ENCODE measurements at regions not wholly inside any gene's neighbourhood (a gene's known extent, or its start where the extent isn't known, plus 50 kb on each side); places are given as distances from the start of the nearest gene placed in this dataset.
"Not testable (repeated sequence)": the region's sequence is repeated elsewhere in the genome, so short reads cannot be mapped to it uniquely, and the experiment has no call there.

DNA sequence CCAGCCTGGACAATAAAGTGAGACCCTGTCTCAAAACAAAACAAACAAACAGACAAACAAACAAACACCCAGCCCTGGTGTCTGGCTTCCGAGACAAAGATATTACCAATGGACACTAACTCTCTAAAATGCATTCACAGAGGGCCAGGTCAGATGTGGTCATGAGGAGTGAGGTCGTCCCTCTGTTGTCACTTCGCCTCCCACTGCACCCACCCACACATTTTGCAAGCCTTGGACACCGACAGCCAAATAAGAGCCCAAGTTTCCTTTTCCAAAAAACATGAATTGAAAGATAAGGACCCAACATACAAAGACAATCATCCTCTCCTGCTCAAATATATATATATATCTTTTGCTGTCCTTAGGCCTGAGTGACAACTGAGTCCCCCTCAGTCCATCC lies 319.9 kb downstream of the TSN start:
- DNase-seq, result no peak

- no peak for DNase-seq
These were observed 321.7 kb downstream of the TSN start for GRCh38 chr2:122077114-122077513.

DNA sequence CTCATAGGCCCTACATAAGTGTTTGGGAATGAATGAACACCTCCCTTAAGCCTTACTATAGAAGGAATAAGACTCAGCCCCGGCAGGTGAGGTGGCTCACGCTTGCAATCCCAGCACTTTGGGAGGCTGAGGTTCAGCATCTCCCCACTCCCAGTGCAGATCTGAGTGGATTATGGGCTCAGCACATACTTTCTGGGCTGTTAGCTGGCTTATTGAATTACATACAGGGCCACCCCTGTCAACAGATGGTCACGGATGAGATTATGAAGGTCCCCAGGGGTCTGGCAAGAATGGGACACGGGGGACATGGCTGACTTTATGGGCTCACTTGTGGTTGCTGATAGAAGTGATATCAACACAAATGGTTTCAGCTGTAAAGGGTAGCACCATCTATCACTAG lies 322.3 kb downstream of the TSN start:
- DNase-seq, result no peak

DNA sequence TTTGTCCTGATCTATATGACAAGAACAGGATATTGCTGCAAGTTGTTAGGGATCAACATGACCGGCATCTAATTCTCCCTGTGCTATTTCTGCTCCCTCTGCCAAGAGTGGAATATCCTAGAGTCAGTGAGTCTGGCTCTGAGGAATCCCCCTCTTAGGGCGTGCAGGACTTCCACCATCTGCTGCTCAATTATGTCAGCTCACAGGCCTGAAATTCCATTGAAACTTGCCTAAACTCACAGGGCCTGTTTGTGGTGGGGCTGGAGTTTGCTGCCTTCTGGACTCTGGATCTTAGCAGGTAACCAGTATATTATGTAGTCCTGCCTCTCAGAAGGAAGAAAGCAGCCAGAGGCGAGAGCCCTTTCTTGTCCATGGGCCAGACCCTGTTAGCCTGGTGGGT lies 323.0 kb downstream of the TSN start:
- DNase-seq, result no peak

- DNase-seq, result no peak
These were observed 324.4 kb downstream of the TSN start for GRCh38 chr2:122079844-122080243.

DNA sequence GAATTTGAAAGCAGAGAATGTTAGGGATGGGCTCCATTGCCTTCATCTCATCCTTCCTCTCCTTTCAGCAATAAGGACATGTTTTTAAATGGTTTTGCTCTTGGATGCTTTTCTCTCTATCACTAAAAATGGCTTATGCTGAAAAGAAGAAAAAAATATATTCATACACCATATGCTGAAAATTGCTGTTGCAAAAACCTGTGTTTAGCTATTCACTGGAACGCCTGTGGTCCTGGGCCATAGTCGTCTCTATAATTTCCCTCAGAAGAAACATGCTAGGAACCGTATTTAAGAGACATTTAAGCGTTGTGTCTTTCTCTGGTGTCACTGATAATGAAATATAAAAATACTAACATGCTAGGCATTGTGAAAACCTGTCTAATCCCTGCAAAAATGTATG lies 324.9 kb downstream of the TSN start:
- DNase-seq, result no peak

- DNase-seq, result no peak
These were observed 325.4 kb downstream of the TSN start for GRCh38 chr2:122080871-122081270.

DNA sequence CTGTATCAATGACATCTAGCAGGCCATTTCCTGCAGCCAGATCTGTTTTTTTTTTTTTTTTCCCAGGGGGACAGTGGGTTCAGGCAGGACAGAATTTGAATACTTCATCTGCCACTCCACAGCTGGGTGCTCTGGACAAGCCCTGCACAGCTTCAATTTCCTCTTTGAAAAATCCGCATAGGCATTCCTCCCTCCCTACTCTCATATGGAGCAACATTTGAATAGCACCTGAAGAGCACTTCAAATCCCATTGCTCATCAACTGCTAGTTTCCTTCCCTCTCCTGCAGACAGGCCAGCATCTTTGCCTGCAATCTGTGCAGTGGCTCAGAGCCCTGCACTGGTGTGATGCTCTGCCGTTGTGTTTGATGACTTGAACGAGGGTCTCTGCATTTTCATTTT lies 326.3 kb downstream of the TSN start:
- DNase-seq, result no peak

DNA sequence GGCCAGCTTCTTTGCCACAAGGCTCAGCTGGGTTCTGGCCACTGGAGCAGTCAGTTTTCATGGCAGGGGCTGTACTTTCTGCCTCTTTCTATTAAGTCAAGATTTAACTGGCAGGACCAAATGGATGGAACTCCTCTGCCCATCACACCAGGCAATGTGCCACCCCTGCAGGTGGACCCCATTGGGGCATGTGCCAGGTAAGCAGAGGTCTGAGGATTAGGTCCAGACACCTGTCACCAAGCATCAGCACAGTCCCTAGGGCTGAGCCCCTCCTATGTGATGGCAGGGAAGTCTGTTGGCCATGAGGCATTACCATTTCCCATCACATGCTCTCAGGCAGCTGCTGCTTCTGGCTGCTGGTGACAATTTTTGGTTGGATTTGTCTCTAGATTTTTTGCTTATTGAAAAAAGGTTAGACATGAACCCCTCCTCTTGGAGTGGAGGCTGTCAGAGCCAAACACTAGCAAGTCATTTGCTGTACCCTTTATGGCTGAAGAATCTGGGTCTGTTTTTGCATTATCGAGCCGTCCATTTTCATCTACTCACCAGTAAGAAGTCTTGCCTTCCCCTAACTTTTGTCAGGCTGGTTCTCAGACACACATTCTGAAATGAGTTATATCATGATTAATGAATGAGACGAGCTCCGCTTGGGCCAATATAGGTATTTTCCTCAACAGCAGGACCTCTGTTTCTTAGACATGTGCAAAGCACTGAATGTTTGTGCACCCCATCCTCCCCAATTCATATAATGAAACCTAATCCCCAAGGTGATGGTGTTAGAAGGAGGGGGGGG lies 328.0 kb downstream of the TSN start:
- no peak for DNase-seq

GRCh38 chr2:122085672-122086071 lies 330.2 kb downstream of the TSN start:
- DNase-seq, result not testable (repeated sequence)

GRCh38 chr2:122094557-122094956 lies 339.1 kb downstream of the TSN start:
- DNase-seq, result no peak

DNA sequence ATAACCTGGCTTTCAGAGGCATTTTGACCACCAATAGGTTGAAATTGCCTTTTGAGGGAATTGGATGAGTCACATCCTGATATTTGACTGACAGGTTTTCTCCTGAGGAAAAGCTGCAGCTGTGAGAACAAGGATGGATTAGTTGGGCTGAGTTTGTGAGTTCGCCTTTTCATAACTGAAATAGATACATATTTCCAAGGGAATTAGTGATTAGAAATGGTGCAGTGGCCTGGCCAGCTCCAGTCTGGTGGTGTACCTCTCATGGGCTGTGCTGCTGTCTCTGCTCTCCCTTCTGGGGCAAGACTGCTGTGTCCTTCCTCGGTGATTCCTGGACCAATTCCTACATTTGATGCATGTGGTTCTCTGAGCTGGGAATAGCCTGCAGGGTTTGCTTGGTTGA lies 341.3 kb downstream of the TSN start:
- DNase-seq, result no peak

DNA sequence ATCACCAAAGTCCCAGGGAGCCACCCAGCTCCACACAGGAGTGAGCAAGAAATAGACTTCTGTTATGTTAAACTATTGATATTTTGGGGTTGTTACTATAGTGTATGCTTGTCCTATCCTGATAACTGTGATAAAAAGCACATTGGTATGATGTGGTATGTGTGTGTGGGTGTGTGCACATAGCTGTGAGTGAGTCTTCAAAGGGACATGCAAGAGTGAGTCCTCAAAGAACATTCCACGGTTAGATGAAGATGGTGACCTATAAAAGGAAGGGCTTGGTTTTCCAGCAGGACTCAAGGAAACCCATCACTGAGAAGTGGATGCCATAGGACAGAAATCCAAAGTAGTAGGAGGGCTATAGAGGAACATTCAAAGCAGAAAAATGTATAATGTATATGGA lies 342.9 kb downstream of the TSN start:
- DNase-seq, result no peak

- no peak for DNase-seq
These were observed 344.9 kb downstream of the TSN start for GRCh38 chr2:122100346-122100745.

DNA sequence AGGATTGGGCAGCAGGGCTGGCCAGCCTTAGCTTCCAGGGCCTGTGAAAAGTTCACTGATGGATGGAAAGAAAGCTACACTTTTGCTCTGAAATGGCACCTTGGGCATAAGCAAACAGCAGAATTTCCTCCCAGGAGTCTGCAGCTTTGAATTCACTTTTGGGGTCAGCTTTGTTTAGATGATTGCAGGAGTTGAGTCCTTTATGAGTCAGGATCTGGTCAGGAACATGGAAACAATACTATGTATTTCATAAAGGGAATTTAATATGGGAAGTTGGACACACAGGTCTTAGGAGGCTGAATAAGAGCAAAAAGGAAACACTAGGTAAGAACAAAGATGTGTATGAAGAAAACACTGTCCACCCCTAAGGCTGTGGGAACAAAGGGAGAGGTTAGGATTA lies 345.3 kb downstream of the TSN start:
- DNase-seq, result no peak

DNA sequence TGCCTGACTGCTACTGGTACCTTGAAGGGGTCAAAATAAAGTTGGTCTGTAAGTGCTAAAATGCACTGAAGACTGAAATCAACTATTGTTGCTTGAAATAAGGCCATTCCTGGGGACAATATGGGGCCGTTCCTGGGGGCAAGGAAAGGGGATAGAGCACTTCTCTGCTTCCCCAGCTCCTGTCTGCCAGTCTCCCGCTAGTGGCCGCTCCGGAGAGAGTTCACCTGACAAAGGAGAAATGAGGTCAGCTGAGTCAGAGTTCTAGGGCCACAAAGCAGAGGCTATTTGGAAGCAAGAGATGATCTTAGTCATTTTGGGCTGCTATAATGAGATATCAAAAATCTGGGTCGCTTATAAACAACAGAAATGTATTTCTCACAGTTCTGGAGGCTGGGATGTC lies 345.9 kb downstream of the TSN start:
- DNase-seq, result no peak

GRCh38 chr2:122105171-122105876 lies 349.9 kb downstream of the TSN start:
- no peak for DNase-seq

- DNase-seq, result no peak
These were observed 350.4 kb downstream of the TSN start for GRCh38 chr2:122105877-122106206.

GRCh38 chr2:122108186-122108585 lies 352.7 kb downstream of the TSN start:
- no peak for DNase-seq

DNA sequence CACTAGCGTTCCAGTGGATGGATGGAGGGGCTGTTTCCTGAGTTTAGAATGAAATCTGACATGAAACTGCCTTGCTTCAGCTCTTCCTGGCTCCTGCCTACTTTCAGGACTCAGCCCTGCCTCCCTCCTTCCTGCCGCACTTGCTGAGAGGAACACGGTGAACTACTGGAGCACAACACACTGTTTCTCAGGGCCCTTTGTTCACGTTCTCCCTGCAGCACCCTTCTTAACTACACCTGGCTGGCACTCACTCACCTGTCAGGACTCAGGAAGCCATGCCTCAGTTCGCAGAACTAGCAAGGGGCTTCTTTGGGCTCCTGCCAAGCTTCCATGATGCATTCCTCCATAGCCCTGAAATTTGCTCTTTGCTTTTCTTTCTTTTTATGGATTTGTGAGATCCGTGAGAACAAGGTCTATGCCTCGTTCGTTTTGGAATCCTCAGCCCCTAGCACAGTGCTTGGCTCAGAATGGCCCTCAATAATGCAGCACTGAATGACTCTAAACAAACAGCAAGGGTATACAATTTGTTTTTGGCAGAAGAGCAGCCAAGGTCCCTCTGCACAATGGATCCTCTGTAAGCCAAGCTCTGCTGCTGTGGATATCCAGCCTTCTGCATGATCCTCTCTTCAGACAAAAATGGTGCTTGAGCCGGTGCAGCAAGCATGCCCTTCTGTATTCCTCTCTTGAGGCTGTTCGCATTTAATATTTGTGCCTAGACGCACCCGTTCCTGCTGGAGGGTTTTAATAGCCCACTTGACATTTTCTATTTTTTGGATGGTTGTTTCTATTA lies 357.0 kb downstream of the TSN start:
- no peak for DNase-seq

DNA sequence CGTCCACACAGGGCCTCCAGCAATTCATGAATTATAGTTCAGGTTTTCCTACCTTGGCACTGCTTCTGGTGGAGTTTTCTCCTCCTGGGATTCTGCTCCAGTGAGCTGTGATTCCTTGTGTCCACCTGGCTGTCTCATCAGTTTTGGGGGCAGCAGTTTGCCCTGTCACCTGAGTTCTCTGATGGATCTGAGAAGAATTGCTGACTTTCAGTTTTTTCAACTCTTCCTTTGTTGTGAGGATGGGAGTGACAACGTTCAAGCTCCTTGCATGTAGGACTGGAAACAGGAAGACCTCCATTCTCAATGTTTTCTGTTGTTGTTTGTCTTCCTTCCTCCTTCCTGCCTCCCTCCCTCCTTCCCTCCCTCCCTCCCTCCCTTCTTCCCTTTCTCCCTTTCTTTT lies 359.0 kb downstream of the TSN start:
- DNase-seq, result no peak

- DNase-seq, result no peak
These were observed 361.9 kb downstream of the TSN start for GRCh38 chr2:122117371-122117770.

- DNase-seq, result no peak
These were observed 373.9 kb downstream of the TSN start for GRCh38 chr2:122129399-122129798.

DNA sequence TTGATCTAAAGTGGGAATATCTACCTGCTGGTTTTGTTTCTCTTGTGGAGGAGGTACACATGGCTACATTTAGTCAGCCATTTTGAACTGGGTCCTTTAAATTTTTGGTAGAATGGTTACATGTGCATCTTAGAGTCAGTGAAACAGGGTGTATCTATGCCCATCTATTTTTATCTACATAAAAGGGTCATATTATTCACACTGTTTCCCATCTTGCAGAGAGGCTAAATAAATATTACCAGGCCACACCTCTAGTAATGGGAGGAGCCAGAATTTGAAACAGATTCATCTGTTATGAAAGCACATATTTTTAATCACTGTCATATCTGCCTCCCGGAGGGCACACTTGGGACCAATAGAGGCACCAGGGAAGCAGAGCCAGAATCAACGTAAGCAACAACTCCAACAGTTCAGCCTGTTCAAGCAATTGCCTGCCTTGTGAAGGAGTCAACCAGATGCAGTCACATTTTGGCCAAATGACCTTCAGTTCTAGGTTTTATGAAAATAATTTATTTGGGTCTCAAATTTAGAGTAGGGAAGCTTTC lies 376.8 kb downstream of the TSN start:
- DNase-seq, result no peak

Data from activated gamma-delta T cell treated with Interleukin-2 at 50 U/mL for 16 hours (primary cell).